CD4-positive, alpha-beta T cell (primary cell): ENCODE measurements at regions not wholly inside any gene's neighbourhood (a gene's known extent, or its start where the extent isn't known, plus 50 kb on each side); places are given as distances from the start of the nearest gene placed in this dataset.

Source experiments
- ATAC-seq: fragments of 200-7000 bp; cut with Tn5 transposase; one replicate; pipeline ENCODE4 v1.10.0; 2022; ENCODE audit warnings: mild to moderate bottlenecking; ENCODE audit not compliant: poor library complexity
- CTCF ChIA-PET: fragments of 350-600 bp; sonication (Branson Sonifier 250); formaldehyde crosslinking; loops from one replicate; lab custom pipeline; 2021; ENCODE audit warnings: antibody characterized with exemption, inconsistent platforms; lab: Charles Lee
- POLR2A ChIA-PET: fragments of 350-600 bp; sonication (Branson Sonifier 250); formaldehyde crosslinking; loops from one replicate; lab custom pipeline; 2021; ENCODE audit warnings: antibody characterized with exemption, inconsistent platforms; lab: Charles Lee
- DNase-seq, 14 experiments: peaks; one replicate each; pipeline ENCODE4 v3.0.0-alpha.2; 2013 to 2020; ENCODE audit warnings: mixed read lengths in 2 of 14
- H3K27ac ChIP-seq, 2 donors: one replicate each; pipeline versions ENCODE4 v1.5.1 to v1.7.0; 2013; ENCODE audit warnings: low read length in 2 of 2, low read depth in 1 of 2, mild to moderate bottlenecking in 1 of 2
- H3K27me3 ChIP-seq, 2 experiments: 1 replicate in 1 of 2; 2 replicates in 1 of 2; pipeline versions ENCODE4 v1.6.1 to v1.7.0; 2013; ENCODE audit warnings: low read length in 2 of 2, control low read depth in 1 of 2, mild to moderate bottlenecking in 1 of 2, moderate library complexity in 1 of 2; ENCODE audit not compliant: insufficient read depth in 2 of 2, control insufficient read depth in 1 of 2
- H3K36me3 ChIP-seq: one replicate; pipeline ENCODE4 v1.6.1; 2013; ENCODE audit warnings: low read length, control low read depth; ENCODE audit not compliant: insufficient read depth
- H3K4me1 ChIP-seq: one replicate; pipeline ENCODE4 v1.6.1; 2013; ENCODE audit warnings: low read length, control low read depth; ENCODE audit not compliant: insufficient read depth
- H3K4me3 ChIP-seq: one replicate; pipeline ENCODE4 v1.5.1; 2013; ENCODE audit warnings: mild to moderate bottlenecking, low read length, moderate library complexity
- H3K9me3 ChIP-seq, 2 experiments: 1 replicate in 1 of 2; 2 replicates in 1 of 2; pipeline versions ENCODE4 v1.6.1 to v1.7.0; 2013; ENCODE audit warnings: low read length in 2 of 2, mild to moderate bottlenecking in 2 of 2, control low read depth in 1 of 2, moderate library complexity in 1 of 2; ENCODE audit not compliant: control insufficient read depth in 1 of 2, insufficient read depth in 1 of 2
- H3K27ac Mint-ChIP-seq: one replicate; pipeline ENCODE4 v1.8.0; 2020; ENCODE audit warnings: mixed read lengths
- H3K27me3 Mint-ChIP-seq: one replicate; pipeline ENCODE4 v1.8.0; 2021; ENCODE audit warnings: mixed read lengths
- H3K36me3 Mint-ChIP-seq: one replicate; pipeline ENCODE4 v1.8.0; 2021; ENCODE audit warnings: low read depth, mixed read lengths
- H3K4me1 Mint-ChIP-seq: one replicate; pipeline ENCODE4 v1.8.0; 2021; ENCODE audit warnings: low read depth, mixed read lengths
- H3K4me3 Mint-ChIP-seq: one replicate; pipeline ENCODE4 v1.8.0; 2020; ENCODE audit warnings: mild to moderate bottlenecking, mixed read lengths
- H3K9me3 Mint-ChIP-seq: one replicate; pipeline ENCODE4 v1.8.0; 2020; ENCODE audit warnings: mixed read lengths
- CTCF ChIP-seq: fragments of 200-600 bp; IDR thresholded peaks from one replicate; pipeline ENCODE4 v1.8.0; 2022; ENCODE audit warnings: antibody characterized with exemption, mild to moderate bottlenecking
- intact Hi-C, 2 experiments: fragments of 100-400 bp; cut with DNase I in 1 of 2; cut with micrococcal nuclease in 1 of 2; formaldehyde crosslinking; loops; one replicate each; pipeline versions ENCODE4 v1.15.1 to v1.9.0; 2023 to 2025; cut with DNase I, micrococcal nuclease

GRCh38 chr20:12414446-12415274, 497.0 kb downstream of the BTBD3 start:
- POLR2A ChIA-PET = no interaction called here
- no peaks in the 10 kb centered on the region for H3K27me3 Mint-ChIP-seq
- H3K4me1 ChIP-seq = no peaks in the 10 kb centered on the region
- H3K27ac ChIP-seq = no peak overlapping the region
- CTCF ChIA-PET = no interaction called here
- H3K4me3 Mint-ChIP-seq = no peak overlapping the region
- no peaks in the 10 kb centered on the region for H3K36me3 Mint-ChIP-seq
- H3K4me3 ChIP-seq = no peak overlapping the region
- H3K27ac Mint-ChIP-seq = no peak overlapping the region
- ATAC-seq = no peak
- no peaks in the 10 kb centered on the region for H3K27me3 ChIP-seq
- intact Hi-C loops = no loop called here
- no peaks in the 10 kb centered on the region for H3K9me3 ChIP-seq
- H3K9me3 Mint-ChIP-seq = peaks cover 26% of the 10 kb centered on the region
- no peaks in the 10 kb centered on the region for H3K36me3 ChIP-seq
- no peak for DNase-seq
- no peak for TF ChIP-seq CTCF
- no peaks in the 10 kb centered on the region for H3K4me1 Mint-ChIP-seq

DNA sequence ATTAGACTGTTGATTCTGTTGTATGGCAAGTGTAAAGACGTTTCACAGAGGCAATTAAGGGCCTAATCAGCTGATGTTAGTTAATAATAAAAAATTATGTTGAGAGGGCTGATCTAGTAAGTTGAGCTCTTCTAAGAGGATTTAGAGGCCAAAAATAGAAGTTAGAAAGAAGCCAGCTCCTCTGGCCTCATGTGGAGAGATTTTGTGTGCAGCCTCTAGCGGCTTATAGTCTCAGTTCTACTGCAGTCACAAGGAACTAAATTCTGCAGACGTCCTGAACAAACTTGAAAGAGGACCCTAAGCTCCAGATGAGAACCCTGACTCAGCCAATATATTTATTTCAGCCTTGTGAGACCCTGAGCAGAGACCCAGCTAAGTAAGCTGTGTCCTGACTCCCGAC, 498.6 kb downstream of the BTBD3 start:
- Mint-ChIP-seq H3K4me3 (no peak overlapping the region), H3K27me3 (no peaks in the 10 kb centered on the region), H3K4me1 (no peaks in the 10 kb centered on the region), H3K36me3 (no peaks in the 10 kb centered on the region), H3K27ac (no peak overlapping the region), H3K9me3 (peaks cover 21% of the 10 kb centered on the region)
- no peak for TF ChIP-seq CTCF
- Histone ChIP-seq H3K4me3 (no peak overlapping the region), H3K4me1 (no peaks in the 10 kb centered on the region), H3K36me3 (no peaks in the 10 kb centered on the region), H3K27ac (no peak overlapping the region), H3K27me3 (no peaks in the 10 kb centered on the region), H3K9me3 (no peaks in the 10 kb centered on the region)
- CTCF ChIA-PET = no interaction called here
- no peak for DNase-seq
- intact Hi-C loops = no loop called here
- POLR2A ChIA-PET = no interaction called here
- ATAC-seq = no peak

GRCh38 chr20:12433724-12434123, 516.0 kb downstream of the BTBD3 start:
- no peaks in the 10 kb centered on the region for H3K4me1 Mint-ChIP-seq
- TF ChIP-seq CTCF = no peak
- no peak overlapping the region for H3K27ac Mint-ChIP-seq
- DNase-seq = no peak
- H3K27me3 ChIP-seq = no peaks in the 10 kb centered on the region
- no peaks in the 10 kb centered on the region for H3K27me3 Mint-ChIP-seq
- H3K27ac ChIP-seq = no peak overlapping the region
- H3K9me3 Mint-ChIP-seq = peaks cover 11% of the 10 kb centered on the region
- no peak for ATAC-seq
- intact Hi-C loops = no loop called here
- no peaks in the 10 kb centered on the region for H3K36me3 ChIP-seq
- ChIA-PET POLR2A (no interaction called here), CTCF (interaction anchor here (1.3 kb wide), 1 partner anchor 16 kb away, joined by 3 read pairs; no protein-coding TSS in a partner anchor)
- H3K4me3 Mint-ChIP-seq = no peak overlapping the region
- no peaks in the 10 kb centered on the region for H3K9me3 ChIP-seq
- no peak overlapping the region for H3K4me3 ChIP-seq
- H3K4me1 ChIP-seq = no peaks in the 10 kb centered on the region
- H3K36me3 Mint-ChIP-seq = no peaks in the 10 kb centered on the region
